AG04449 (cell line): ENCODE measurements at regions not wholly inside any gene's neighbourhood (a gene's known extent, or its start where the extent isn't known, plus 50 kb on each side); places are given as distances from the start of the nearest gene placed in this dataset.

Experiments used
- CTCF ChIA-PET: fragments of 350-600 bp; formaldehyde crosslinking; extraction: SDS; loops from one replicate; lab custom pipeline; 2021; ENCODE audit warnings: antibody characterized with exemption; lab: Yijun Ruan, JAX
- POLR2A ChIA-PET: fragments of 400-600, 350-600 bp; formaldehyde crosslinking; extraction: SDS; loops from one replicate; lab custom pipeline; 2020; ENCODE audit warnings: antibody characterized with exemption, inconsistent platforms; lab: Yijun Ruan, JAX
- DNase-seq: peaks from one replicate; pipeline ENCODE4 v3.0.0-alpha.2; 2010; ENCODE audit warnings: low read depth, low spot score
- H3K4me3 ChIP-seq: 2 replicates; pipeline ENCODE4 v1.5.1; 2011; ENCODE audit warnings: low read depth, mild to moderate bottlenecking, control low read depth, low read length
- CTCF ChIP-seq: IDR thresholded peaks from one replicate; pipeline ENCODE4 v1.5.1; 2011; ENCODE audit warnings: mild to moderate bottlenecking, moderate library complexity, low read length, control low read depth, inconsistent platforms; ENCODE audit not compliant: insufficient read depth; ENCODE audit errors: missing control alignments

- H3K4me3 ChIP-seq: no peak overlapping the region
- ChIA-PET CTCF (no interaction called here), POLR2A (no interaction called here)
- no peak for TF ChIP-seq CTCF
- DNase-seq: no peak
Measured at GRCh38 chr1:242579528-242580235, 55.2 kb upstream of the PLD5 start.
